ENCODE measurements at regions not wholly inside any gene's neighbourhood (a gene's known extent, or its start where the extent isn't known, plus 50 kb on each side); places are given as distances from the start of the nearest gene placed in this dataset.

DNA sequence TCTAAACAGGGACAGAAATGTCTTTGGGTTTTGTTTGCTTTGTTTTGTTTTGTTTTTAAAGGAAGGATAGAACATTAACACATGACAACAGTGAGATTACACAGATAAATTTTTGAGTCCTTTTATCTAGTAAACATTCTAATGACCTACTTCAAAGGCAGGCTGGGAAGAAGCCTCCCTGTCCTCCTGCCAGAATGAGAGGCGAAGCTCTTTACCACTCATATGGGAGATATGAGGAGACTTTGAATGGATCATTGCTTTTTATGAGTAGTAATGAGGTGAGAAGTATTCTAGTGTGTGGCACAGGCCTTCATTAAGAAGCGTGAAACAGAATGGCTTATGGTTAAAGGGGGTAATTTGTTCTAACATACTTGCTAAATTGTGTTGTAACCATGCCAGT lies 172.0 kb downstream of the FBXO8 start:
- H3K4me3 ChIP-seq (ENCODE audit: low read depth, low read length), result no peak overlapping the region

DNA sequence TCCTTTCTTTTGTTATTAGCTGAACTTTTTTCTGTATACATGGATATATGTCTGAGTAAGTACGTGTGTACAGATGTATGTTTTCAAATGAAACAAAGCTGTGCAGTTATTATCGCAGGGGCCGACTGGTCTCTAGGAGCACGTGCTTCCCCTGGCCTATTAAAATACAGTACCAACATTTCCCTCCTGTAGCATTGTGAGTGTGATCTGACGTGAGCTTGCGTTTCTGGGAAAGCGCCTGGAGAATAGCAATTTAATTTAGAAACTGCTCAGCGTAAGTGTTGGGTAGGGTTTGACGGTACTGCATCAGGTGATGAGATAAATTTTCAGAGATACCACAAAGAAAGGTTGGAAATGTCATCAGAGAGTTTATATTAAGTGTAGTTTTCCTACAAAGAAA lies 173.3 kb downstream of the FBXO8 start:
- no peak overlapping the region for H3K4me3 ChIP-seq (ENCODE audit: low read depth, low read length)
- TF ChIP-seq, protein P1, sequence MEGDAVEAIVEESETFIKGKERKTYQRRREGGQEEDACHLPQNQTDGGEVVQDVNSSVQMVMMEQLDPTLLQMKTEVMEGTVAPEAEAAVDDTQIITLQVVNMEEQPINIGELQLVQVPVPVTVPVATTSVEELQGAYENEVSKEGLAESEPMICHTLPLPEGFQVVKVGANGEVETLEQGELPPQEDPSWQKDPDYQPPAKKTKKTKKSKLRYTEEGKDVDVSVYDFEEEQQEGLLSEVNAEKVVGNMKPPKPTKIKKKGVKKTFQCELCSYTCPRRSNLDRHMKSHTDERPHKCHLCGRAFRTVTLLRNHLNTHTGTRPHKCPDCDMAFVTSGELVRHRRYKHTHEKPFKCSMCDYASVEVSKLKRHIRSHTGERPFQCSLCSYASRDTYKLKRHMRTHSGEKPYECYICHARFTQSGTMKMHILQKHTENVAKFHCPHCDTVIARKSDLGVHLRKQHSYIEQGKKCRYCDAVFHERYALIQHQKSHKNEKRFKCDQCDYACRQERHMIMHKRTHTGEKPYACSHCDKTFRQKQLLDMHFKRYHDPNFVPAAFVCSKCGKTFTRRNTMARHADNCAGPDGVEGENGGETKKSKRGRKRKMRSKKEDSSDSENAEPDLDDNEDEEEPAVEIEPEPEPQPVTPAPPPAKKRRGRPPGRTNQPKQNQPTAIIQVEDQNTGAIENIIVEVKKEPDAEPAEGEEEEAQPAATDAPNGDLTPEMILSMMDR (IDR thresholded peaks at IDR 0.05; ENCODE audit: low read depth, low read length), result no peak

More for the DNA sequence above, 172.0 kb downstream of the FBXO8 start:
- TF ChIP-seq, protein P1 (IDR thresholded peaks at IDR 0.05; ENCODE audit: low read depth, low read length), result no peak

DNA sequence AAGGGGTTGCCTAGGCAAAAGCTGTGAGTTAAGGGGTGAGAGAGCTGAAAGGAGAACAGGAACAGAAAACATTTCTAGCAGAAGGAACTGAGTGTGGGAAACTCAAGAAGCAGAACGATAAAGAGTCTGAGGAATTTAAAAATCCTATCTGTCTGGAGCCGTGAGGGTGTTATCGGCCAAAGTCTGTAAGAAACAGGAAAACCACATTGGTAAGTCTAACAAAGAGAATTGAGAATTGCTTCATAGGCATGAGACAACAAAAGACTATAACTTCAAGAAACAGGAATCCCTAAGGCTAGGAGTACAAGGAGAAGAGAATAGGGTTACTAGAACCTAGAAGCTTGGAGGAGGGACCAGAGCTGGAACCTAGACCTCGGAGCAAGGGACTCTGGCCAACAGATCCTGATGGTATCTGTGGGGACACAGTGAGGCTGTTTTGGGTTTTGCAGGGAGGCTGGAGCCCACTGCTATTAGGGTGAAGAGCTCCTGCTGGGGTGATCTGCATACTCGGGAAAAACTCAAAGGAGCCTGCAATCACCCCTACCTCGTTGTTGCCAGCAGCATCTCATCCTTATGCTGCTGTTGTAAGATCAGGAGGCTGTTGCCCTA lies 175.6 kb downstream of the FBXO8 start:
- no peak overlapping the region for H3K4me3 ChIP-seq (ENCODE audit: low read depth, low read length)
- TF ChIP-seq, protein P1 (IDR thresholded peaks at IDR 0.05; ENCODE audit: low read depth, low read length), result no peak

DNA sequence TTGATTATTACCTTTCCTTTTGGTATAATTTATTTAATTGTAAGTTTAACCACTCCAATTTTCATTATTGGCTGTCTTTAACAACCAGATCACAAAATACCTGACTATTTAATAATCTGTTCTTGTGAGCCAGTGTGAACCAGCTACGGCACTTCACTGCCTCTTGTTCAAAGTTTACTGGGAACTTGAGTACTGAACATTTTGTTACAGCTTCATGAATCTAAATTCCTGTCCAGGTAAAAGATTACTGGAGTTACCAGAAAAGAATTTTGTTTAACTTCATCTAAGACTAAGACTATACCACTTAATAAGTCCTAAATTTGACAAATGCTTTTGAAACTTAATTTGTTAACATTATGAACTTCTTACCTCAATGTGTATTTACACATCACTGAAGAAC lies 178.3 kb downstream of the FBXO8 start:
- H3K4me3 ChIP-seq (ENCODE audit: low read depth, low read length), result no peak overlapping the region
- TF ChIP-seq, protein P1 (IDR thresholded peaks at IDR 0.05; ENCODE audit: low read depth, low read length), result no peak

DNA sequence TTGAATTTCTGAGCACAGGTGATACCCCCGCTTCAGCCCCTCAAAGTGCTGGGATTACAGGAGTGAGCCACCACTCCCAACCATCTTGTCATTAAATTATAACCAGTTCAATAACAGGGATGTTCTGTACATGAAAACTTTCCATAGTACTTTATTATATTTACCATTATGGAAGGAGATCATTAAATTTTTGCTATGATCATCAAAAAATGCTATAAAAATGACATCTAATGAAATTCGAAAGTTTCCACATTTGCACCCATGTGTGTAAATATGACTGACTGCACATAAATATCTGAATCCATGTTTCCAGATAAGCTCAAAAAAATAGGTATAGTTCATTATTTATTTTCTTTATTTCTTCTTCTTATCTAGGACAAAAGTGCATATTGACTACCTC lies 182.6 kb downstream of the FBXO8 start:
- TF ChIP-seq, protein P1 (IDR thresholded peaks at IDR 0.05; ENCODE audit: low read depth, low read length), result no peak
- H3K4me3 ChIP-seq (ENCODE audit: low read depth, low read length), result no peak overlapping the region

DNA sequence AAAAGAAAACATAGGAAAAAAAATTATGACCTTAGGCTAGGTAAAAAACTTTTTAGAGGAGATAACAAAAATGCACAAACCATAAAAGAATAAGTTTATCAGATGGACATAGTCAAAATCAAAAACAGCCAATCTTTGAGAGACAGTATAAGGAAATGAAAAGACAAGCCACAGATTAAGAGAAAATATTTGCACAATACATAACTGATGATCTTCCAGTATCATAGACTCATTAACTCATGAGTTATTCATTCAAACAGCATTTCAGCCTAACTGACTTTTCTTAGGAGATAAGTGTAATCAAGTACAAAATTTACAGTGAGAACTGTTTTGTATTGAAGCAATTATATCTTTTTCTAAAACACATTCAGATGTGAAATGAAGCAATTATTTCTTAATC lies 183.8 kb downstream of the FBXO8 start:
- H3K4me3 ChIP-seq (ENCODE audit: low read depth, low read length), result no peak overlapping the region
- TF ChIP-seq, protein P1 (IDR thresholded peaks at IDR 0.05; ENCODE audit: low read depth, low read length), result no peak

DNA sequence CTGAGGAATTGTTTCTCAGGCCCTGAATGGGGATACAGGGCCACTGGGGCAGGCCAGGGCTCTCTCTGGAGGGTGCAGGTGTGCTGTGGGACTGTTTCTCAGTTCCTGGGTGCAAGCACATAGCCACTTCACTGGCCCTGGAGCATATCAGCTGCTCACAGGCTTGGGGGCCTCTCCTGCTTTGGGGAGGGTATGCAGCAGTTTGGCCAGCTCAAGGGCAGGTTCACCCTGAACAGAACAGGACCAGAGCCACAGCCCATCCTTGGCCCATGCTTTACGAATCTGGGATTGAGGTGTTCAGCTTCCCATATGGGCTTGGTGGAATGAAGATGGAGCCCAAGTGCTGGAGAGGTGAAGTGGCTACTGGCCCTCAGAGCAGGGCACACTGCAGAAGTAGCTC lies 186.5 kb downstream of the FBXO8 start:
- TF ChIP-seq, protein P1 (IDR thresholded peaks at IDR 0.05; ENCODE audit: low read depth, low read length), result no peak

More for the DNA sequence above, 186.5 kb downstream of the FBXO8 start:
- H3K4me3 ChIP-seq (ENCODE audit: low read depth, low read length), result no peak overlapping the region

Measured in WI38 (cell line).